Stomach (tissue), 8 donors: ENCODE measurements at regions not wholly inside any gene's neighbourhood (a gene's known extent, or its start where the extent isn't known, plus 50 kb on each side); places are given as distances from the start of the nearest gene placed in this dataset.

Experiments used
- DNase-seq, 2 donors: peaks; one replicate each; pipeline versions ENCODE4 v3.0.0 to v3.0.0-alpha.2; 2013 to 2019
- H3K27ac ChIP-seq, 5 donors: fragments of 200-600 bp in 4 of 5; sonication (generic) in 4 of 5; one replicate each; pipeline ENCODE4 v1.5.1; 2013 to 2019; ENCODE audit warnings: mild to moderate bottlenecking in 1 of 5, moderate library complexity in 1 of 5
- H3K27me3 ChIP-seq, 3 donors: fragments of 200-600 bp; sonication (generic); one replicate each; pipeline ENCODE4 v1.5.1; 2017 to 2019; ENCODE audit warnings: mixed run types in 1 of 3
- H3K36me3 ChIP-seq, 4 donors: fragments of 200-600 bp; sonication (generic); 1 replicate in 3 of 4; 2 replicates in 1 of 4; pipeline ENCODE4 v1.5.1; 2016 to 2019
- H3K4me1 ChIP-seq, 4 donors: fragments of 200-600 bp; sonication (generic); one replicate each; pipeline ENCODE4 v1.5.1; 2016 to 2019
- H3K4me3 ChIP-seq, 4 donors: fragments of 200-600 bp; sonication (generic) in 3 of 4; one replicate each; pipeline ENCODE4 v1.5.1; 2016 to 2019; ENCODE audit warnings: mild to moderate bottlenecking in 1 of 4
- H3K9me3 ChIP-seq, 4 donors: fragments of 200-600 bp; sonication (generic); one replicate each; pipeline ENCODE4 v1.5.1; 2016 to 2019
- CTCF ChIP-seq, 7 experiments: fragments of 450-650 bp in 4 of 7; fragments of 200-600 bp in 3 of 7; sonication (generic) in 3 of 7; IDR thresholded peaks; one replicate each; pipeline ENCODE4 v1.5.1; 2016 to 2019; ENCODE audit warnings: antibody characterized with exemption in 7 of 7, control low read depth in 2 of 7, mild to moderate bottlenecking in 1 of 7
- EP300 ChIP-seq: sonication (generic); formaldehyde crosslinking; IDR thresholded peaks from one replicate; pipeline ENCODE4 v1.6.1; 2017; ENCODE audit warnings: antibody characterized with exemption
- POLR2A ChIP-seq, 4 donors: fragments of 450-650 bp; IDR thresholded peaks; one replicate each; pipeline ENCODE4 v1.6.1; 2016; ENCODE audit warnings: antibody characterized with exemption in 4 of 4, control low read depth in 2 of 4, mild to moderate bottlenecking in 1 of 4, moderate library complexity in 1 of 4
- POLR2AphosphoS5 ChIP-seq, 3 donors: sonication (generic); formaldehyde crosslinking; IDR thresholded peaks; one replicate each; pipeline ENCODE4 v1.6.1; 2016; ENCODE audit warnings: antibody characterized with exemption in 3 of 3
- WGBS, 5 donors: extraction: QIAGEN DNeasy Blood & Tissue Kit in 3 of 5; methylation state at CpG; one replicate each; pipeline versions ENCODE4 v1.1.5 to v1.1.7; 2013 to 2018; 5-methylcytosine and 5-hydroxymethylcytosine counted together
- intact Hi-C: fragments of 100-400 bp; cut with DNase I; formaldehyde crosslinking; loops from one replicate; pipeline ENCODE4 v1.15.1; 2023; ENCODE audit warnings: low total_unique reads
- donor health status: healthy with polysubstance abuse.
- donor health status: Bipolar disorder and iron deficiency.
- donor health status: healthy.

GRCh38 chr2:128394007-128394730 lies 75.5 kb upstream of the HS6ST1 start:
- no peaks in the 10 kb centered on the region for H3K36me3 ChIP-seq
- DNase-seq: peak in 1 of 2 donors; percentile 37
- H3K27me3 ChIP-seq: no peaks in the 10 kb centered on the region
- no peak overlapping the region for H3K4me3 ChIP-seq
- no peak overlapping the region for H3K27ac ChIP-seq
- intact Hi-C loops: no loop called here
- peaks cover 0 to 5% (median 0%) of the 10 kb centered on the region in 4 donors for H3K4me1 ChIP-seq
- 62 to 75% (median 66%) methylated on average over 11 of the region's 11 CpGs for WGBS, 5 donors
- no peak for TF ChIP-seq POLR2AphosphoS5 (IDR thresholded peaks at IDR 0.05)
- no peak for TF ChIP-seq POLR2A (IDR thresholded peaks at IDR 0.05)
- TF ChIP-seq CTCF (IDR thresholded peaks at IDR 0.05): no peak
- TF ChIP-seq EP300: no peak
- no peaks in the 10 kb centered on the region for H3K9me3 ChIP-seq

GRCh38 chr2:128395196-128395595 lies 76.5 kb upstream of the HS6ST1 start:
- intact Hi-C loops: no loop called here
- WGBS, 5 donors: 77 to 87% (median 81%) methylated on average over 10 of the region's 10 CpGs
- no peaks in the 10 kb centered on the region for H3K27me3 ChIP-seq
- no peak overlapping the region for H3K4me3 ChIP-seq
- H3K27ac ChIP-seq: no peak overlapping the region
- H3K36me3 ChIP-seq: no peaks in the 10 kb centered on the region
- TF ChIP-seq POLR2A (IDR thresholded peaks at IDR 0.05) (no peak), CTCF (IDR thresholded peaks at IDR 0.05) (no peak), POLR2AphosphoS5 (IDR thresholded peaks at IDR 0.05) (no peak), EP300 (no peak)
- no peak for DNase-seq
- peaks cover 0 to 5% (median 0%) of the 10 kb centered on the region in 4 donors for H3K4me1 ChIP-seq
- H3K9me3 ChIP-seq: no peaks in the 10 kb centered on the region

GRCh38 chr2:128395640-128396499 lies 77.2 kb upstream of the HS6ST1 start:
- H3K4me3 ChIP-seq: no peak overlapping the region
- no peaks in the 10 kb centered on the region for H3K27me3 ChIP-seq
- no peaks in the 10 kb centered on the region for H3K9me3 ChIP-seq
- H3K4me1 ChIP-seq: peaks cover 0 to 5% (median 0%) of the 10 kb centered on the region in 4 donors
- no peak for TF ChIP-seq EP300
- no peak for TF ChIP-seq CTCF (IDR thresholded peaks at IDR 0.05)
- TF ChIP-seq POLR2AphosphoS5 (IDR thresholded peaks at IDR 0.05): no peak
- TF ChIP-seq POLR2A (IDR thresholded peaks at IDR 0.05): no peak
- intact Hi-C loops: no loop called here
- H3K27ac ChIP-seq: no peak overlapping the region
- DNase-seq: peak; percentile 20 to 56
- 71 to 77% (median 73%) methylated on average over 13 to 15 of the region's 15 CpGs for WGBS, 5 donors
- no peaks in the 10 kb centered on the region for H3K36me3 ChIP-seq

- H3K36me3 ChIP-seq: no peaks in the 10 kb centered on the region
- H3K27me3 ChIP-seq: no peaks in the 10 kb centered on the region
- peaks cover 0 to 5% (median 0%) of the 10 kb centered on the region in 4 donors for H3K4me1 ChIP-seq
- TF ChIP-seq POLR2A (IDR thresholded peaks at IDR 0.05) (no peak), CTCF (IDR thresholded peaks at IDR 0.05) (no peak), EP300 (no peak), POLR2AphosphoS5 (IDR thresholded peaks at IDR 0.05) (no peak)
- intact Hi-C loops: no loop called here
- no peak overlapping the region for H3K27ac ChIP-seq
- no peak overlapping the region for H3K4me3 ChIP-seq
- H3K9me3 ChIP-seq: no peaks in the 10 kb centered on the region
- peak; percentile 5 to 41 for DNase-seq
- 82 to 97% (median 85%) methylated on average over 7 of the region's 7 CpGs for WGBS, 5 donors
These were observed 77.8 kb upstream of the HS6ST1 start for GRCh38 chr2:128396500-128396891.
